GM10266 (cell line): ENCODE measurements at regions not wholly inside any gene's neighbourhood (a gene's known extent, or its start where the extent isn't known, plus 50 kb on each side); places are given as distances from the start of the nearest gene placed in this dataset.

Source experiments
- DNase-seq: peaks from one replicate; pipeline ENCODE4 v3.0.0; 2012; ENCODE audit errors: extremely low spot score
- CTCF ChIP-seq: IDR thresholded peaks from 2 replicates; pipeline ENCODE4 v1.5.1; 2012; ENCODE audit warnings: mild to moderate bottlenecking, low read depth; ENCODE audit not compliant: control insufficient read depth, insufficient read depth; ENCODE audit errors: missing control alignments

- TF ChIP-seq CTCF = no peak
- no peak for DNase-seq
These were observed 1157.7 kb downstream of the BCL11B start for GRCh38 chr14:98114122-98114895.

GRCh38 chr14:98114946-98115345, 1157.1 kb downstream of the BCL11B start:
- no peak for DNase-seq
- no peak for TF ChIP-seq CTCF

- DNase-seq = no peak
- TF ChIP-seq CTCF = no peak
These were observed 1153.2 kb downstream of the BCL11B start for GRCh38 chr14:98118749-98119148.

- TF ChIP-seq CTCF = no peak
- no peak for DNase-seq
These were observed 1152.3 kb downstream of the BCL11B start for GRCh38 chr14:98119739-98120138.

GRCh38 chr14:98120831-98121464, 1151.0 kb downstream of the BCL11B start:
- DNase-seq = no peak
- no peak for TF ChIP-seq CTCF

- TF ChIP-seq CTCF = no peak
- DNase-seq = no peak
These were observed 1149.5 kb downstream of the BCL11B start for GRCh38 chr14:98122527-98122926.

- no peak for DNase-seq
- no peak for TF ChIP-seq CTCF
These were observed 1141.3 kb downstream of the BCL11B start for GRCh38 chr14:98130691-98131090.
